Cerebellar nuclear complex (tissue), 1 donor: ENCODE measurements at regions not wholly inside any gene's neighbourhood (a gene's known extent, or its start where the extent isn't known, plus 50 kb on each side); places are given as distances from the start of the nearest gene placed in this dataset.
"Not testable (repeated sequence)": the region's sequence is repeated elsewhere in the genome, so short reads cannot be mapped to it uniquely, and the experiment has no call there.

Experiments used
- DNase-seq, 2 experiments: peaks; one replicate each; lab custom pipeline; 2025; lab: John Stamatoyannopoulos, UW

DNA sequence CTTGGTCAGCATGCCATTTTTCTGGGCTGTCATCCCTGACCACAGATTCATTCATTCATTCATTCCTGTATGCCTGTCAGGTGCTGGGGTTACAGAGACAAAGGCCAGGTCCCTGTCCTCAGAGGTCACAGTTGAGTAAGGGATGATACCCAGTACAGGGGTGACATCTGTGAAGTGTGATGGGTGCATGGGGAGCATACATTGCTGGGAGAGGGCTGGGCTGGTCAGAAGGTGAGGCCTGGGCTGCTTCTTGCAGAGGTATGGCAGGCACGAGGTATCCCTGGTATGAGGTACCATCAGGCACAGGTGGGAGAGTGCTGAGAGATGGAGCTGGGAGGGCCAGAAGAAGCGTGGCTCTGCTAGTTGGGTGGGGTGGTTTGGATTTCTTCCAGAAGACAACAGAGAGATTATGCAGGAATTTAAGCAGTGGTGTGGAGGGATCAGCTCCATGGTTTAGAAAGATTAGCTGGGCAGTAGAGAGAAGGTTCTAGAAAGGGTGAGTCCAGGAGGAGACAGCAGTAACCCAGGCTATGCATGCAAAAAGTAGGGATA, 181.9 kb upstream of the HAAO start:
- no peak for DNase-seq

DNA sequence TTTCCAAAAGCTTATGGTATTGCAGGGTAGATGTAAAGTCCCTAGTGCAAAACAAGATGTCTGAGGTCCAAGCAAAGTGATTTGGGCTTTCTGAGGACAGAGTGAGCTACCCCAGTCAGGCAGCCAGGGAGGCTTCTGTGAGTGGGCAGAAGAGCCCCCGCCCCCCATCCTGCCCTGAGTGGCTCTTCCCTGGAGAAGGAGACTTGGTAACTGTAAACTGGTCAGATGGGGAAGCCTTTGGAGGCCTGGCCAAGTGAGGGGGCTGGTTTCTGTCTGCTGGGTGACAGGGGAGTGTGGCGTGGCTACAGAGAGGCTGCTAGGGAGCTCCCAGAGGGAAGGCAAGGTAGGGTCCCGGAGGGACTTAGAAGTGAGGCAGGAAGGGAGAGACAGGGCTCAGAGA, 181.3 kb upstream of the HAAO start:
- DNase-seq, result no peak

DNA sequence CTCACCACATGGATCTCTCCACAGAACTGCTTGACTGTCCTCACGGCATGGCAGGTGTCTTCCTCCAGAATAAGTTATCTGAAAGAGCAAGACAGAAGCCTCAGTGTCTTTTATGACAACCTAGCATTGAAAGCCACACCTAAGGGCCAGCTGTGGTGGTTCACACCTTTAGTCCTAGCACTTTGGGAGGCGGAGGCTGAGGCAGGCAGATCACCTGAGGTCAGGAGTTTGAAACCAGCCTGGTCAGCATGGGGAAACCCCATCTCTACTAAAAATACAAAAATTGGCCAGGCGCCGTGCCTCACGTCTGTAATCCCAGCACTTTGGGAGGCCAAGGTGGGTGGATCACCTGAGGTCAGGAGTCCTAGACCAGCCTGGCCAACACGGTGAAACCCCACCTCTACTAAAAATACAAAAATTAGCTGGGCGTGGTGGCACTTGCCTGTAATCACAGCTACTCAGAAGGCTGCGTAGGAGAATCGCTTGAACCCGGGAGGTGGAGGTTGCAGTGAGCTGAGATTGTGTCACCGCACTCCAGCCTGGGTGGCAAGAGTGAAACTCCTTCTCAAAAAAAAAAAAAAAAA, 180.6 kb upstream of the HAAO start:
- DNase-seq, result not testable (repeated sequence)

DNA sequence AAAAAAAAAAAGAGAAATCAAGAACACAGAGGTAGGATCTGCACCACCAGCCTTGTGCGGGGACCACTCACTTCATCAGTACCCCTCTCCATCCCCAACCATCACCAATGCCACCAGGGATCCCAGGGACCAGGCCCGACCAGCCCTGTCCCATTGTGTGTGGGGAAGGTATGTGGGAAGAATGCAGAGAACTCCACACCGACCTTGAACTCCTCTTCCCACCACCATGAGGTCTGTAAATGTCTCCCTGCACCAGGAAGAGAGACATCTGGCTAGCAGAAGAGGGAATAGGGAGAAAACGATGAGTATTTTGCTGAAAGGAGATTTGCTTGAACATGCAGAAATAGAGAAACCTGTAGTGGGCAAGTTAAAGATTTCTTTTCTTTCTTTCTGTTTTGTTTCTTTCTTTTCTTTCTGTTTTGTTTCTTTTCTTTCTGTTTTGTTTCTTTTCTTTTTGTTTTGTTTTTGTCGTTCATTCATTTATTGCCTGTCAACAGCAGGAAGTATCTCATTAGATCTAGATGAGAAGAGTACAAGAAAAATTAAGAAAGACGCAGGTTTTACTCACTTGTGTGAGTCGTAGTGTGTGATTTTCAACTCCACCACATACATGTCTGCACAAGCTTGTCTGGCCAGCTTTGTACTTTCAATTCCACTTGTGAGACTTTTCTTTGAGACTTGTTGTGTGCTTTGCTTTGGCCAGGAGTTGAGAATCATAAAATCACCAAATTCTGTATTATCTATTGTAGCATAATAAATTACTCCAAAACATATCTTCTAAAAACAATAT, 179.8 kb upstream of the HAAO start:
- DNase-seq, result no peak

DNA sequence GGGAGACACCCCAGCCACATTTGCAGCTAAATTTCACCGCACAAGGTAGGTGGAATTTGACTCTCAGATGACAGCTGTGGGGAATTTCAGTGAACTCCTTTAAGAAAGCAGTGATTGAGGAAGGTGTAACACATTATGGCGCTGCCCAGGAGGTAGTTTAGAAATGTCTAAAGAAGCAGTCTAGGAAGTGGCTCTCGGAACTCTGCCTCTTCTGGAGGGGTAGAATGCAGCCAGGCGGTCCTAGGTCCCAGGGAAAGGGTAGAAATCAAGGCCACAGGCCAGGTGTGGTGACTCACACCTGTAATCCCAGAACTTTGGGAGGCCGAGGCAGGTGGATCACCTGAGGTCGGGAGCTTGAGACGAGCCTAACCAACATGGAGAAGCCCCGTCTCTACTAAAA, 179.0 kb upstream of the HAAO start:
- DNase-seq, result no peak

DNA sequence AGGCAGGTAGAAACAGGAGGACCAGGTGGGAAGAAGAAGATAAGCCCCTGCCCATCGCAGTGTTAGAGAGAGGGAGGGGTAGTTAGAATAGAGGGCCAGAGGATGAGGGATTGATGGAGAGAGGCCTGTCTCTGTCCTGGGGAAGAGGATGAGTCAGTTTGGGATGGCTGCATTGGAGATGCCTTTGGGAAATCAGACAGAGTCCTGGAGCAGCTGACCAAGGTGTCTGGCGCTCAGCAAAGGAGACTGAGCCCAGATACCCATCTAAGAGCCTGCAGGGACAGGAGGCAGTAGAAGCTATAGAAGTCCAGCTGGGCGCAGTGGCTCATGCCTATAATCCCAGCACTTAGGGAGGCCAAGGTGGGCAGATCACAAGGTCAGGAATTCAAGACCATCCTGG, 177.8 kb upstream of the HAAO start:
- DNase-seq, result no peak

DNA sequence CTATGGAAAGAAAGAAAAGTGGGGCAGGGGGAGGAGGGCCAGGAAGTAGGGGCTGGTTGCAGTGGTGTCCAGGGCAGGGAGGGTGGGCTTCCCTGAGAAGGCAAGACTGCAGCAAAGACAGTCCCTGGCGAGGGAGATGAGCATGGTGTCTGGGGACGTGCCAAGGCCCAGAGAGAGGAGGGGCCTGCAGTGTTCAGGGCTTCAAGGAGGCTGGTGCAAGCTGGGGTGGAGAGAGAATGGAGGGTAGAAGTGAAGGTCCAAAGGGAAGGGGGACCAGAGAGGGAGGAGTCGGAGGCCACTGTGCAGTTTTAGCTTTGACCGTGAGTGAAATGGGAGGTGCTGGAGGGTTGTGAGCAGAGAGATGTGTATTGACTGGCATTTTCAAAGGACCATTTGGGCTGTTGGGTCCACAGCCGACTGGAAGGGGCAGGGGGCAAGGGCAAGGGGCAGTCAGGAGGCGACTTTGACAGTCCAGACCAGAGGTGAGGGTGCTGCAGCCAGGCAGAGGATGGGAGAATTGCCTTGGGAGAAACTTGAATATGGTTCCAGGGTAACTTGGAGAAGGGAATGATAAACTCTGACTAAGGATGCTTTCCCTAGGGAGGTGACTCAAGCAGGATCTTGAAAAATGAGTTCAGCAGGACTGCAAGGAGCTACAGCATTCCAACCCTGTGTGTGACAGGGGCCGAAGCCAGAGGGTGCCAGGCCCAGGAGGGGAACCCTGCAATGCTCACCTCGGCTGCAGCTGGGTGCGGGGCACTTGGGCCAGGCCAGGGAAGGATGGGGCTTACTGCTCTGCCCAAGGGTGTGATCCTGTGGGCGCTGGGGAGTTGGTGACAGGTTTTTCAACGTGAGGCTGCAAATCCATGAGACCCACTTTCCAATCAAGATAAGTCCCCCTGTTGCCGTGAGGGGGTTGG, 177.1 kb upstream of the HAAO start:
- no peak for DNase-seq

DNA sequence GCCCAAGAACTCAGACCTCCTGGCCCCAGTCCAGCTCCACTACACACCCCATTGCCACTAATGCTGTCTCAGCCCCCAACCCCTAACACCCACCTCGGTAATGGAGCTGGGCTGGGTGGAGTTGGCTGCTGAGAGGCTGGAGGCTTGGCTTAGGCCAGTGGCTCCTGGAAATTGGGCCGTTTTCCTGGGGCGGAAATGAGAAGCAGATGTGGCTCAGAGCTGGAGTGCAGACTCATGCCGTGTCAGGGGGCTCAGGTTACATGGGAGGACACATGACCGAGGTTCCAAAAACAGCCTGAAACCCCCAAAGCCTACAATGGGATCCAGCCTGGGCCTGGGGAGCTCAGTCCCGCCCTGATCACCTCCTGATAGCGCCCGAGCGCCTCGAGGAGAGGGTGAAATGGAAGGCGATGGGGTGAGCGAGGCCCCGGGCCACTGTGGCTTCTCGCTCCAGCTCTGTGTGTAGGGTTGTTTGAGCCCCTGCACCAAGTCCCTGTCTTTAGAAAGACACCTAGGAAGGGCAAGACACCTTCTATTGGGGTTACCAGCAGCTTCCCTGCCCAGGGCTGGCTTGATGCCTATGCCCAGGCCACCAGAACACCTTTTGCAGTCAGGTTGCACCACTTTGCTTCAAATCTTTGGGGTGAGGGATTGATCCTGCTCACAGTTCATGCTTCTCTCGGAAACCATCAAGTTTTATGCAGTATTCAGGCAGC, 175.7 kb upstream of the HAAO start:
- no peak for DNase-seq

DNA sequence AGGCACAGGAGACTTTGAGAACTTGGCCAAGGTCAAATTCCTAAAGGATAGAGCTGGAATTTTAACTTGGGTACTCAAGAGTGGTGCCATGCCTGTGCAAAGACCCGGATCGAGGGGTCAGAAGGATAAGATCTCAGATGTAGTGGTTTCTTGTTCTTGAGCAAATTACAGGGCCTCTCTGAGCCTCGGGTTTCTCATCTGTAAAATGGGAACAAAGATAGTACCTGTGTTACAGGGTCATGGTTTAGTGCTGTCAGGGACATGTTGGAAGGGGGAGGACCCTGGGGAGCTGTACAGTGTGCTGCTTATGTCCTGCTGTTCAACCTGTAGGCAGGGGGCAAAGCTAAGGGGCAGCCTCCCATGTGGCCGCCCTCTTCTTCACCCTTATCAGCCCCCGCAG, 173.5 kb upstream of the HAAO start:
- no peak for DNase-seq

DNA sequence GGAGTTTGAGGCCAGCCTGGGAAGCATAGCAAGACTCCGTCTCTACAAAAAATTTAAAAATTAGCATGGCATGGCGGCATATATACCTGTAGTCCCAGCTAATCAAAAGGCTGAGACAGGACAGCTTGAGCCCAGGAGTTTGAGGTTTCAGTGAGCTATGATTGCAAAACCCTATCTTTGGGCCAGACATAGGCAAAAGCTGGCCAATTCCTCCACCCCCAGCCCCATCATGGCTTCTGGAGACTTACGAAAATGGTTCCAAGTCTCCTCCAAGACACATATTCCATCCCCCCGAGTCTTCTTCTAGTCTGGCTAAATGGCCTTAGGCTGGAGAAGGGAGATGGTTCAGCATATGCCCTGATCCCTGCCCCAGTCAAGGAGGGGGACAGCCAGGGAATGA, 172.8 kb upstream of the HAAO start:
- no peak for DNase-seq

DNA sequence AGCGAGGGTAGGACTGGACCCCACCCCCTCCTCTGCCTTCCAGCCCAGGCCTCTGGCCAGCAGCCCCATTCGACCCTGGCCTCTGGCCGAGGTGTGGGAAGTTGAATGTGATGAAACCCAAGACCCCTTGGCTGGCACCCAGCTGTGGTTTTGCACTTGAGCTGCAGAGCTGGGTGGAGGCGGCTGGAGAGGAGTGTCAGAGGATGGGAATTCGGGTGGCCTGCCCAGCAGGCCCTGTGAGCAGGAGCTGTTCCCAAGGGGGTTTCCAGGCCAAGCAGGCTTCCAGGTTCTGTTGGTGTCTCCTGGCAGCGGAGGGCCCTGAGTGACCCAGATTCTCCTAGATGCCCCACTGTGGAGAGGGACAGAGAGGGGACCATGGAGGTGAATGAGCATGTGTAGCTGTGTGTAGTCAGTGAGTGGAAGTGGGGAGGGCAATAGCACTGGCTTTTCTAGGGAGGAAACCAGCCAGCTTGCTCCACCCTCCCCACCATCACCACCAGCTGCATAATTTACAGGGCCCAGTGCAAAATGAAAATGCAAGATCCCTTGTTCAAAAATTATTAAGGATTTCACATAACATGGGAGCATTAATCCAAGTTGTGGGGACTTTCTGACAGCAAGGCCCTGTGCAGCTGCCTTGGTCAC, 172.2 kb upstream of the HAAO start:
- no peak for DNase-seq

DNA sequence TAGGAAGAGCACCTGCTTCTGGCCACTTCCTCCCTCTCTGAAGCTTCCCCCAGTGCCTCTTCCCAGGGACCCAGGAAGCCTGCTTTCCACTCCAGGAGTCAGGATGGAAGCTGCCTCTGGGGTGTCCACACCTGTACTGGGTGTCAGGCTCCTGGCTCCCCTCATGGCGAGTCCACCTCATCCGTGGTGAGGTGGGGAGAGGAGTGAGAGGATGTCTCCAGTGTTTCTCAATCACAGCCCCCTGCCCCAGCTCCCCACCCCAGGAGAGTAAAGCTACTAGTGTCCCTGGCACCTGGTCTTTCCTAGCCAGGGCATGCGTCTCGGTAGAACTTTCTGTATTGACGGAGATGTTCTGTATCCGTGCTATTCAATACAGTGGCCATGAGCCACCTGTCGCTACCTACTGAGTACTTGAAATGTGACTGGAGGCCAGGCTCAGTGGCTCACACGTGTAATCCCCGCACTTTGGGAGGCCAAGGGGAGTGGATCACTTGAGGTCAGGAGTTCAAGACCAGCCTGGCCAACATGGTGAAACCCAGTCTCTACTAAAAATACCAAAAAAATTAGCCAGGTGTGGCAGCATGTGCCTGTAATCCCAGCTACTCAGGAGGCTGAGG, 171.2 kb upstream of the HAAO start:
- DNase-seq, result no peak

DNA sequence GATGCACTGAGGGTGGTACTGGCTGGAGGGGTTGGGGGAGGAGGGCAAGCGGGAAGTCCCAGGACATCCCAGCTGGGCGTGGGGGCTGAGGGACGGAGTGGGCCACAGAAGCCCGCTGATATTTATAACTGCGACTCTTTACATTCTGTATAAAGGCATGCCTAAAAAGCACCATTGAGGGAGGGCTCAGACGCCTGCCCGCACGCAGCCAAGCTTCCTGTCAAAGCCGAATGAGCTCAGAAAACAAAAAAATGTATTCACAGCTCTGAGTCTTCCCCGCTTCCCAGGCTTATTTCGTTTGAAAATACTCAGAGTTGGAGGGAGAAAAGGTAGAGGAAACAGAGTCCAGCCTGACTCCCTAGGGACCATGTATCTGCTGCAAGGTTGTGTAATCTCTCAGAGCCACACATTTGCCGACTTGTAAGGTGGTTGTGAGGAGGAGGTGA, 170.1 kb upstream of the HAAO start:
- no peak for DNase-seq

DNA sequence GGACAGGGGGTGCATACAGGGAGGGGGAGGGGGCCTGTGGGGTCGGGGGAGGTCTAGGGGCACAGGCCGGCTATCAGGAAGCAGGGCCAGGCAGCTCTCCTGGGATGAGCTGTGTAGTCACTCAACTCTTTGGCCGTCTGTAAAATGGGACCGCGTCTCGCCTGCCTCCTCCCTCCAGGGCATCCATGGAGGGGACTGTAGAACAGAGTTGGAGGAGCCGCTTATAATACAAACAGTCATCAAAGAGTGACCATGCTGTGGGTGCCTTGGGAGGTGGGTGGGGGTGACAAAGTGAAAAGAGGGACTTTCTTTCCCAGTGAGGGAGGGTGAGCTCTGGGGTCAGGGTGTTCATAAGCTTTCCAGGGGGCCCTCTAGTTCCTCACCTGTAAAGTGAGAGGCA, 169.6 kb upstream of the HAAO start:
- DNase-seq, result no peak

DNA sequence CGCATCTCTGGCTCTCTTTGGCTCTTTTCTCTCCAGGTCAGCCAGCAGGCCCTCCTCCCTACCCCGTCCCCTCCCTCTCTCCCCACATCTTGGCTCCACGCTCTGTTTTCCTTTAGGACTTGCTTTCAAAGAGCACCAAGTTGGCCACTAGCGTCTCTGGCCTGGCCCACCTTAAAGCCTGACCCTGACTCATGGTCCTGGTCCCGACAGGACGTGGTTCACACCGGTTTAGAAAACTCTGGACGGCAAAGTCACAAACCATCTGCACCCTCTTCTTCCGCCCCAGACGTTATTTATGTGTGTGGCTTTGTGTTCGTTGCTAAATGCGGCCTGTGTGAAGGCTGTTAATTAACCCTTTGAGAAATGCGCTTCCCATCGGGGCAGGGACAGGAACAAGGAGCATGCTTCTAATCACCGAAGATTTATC, 169.0 kb upstream of the HAAO start:
- no peak for DNase-seq

DNA sequence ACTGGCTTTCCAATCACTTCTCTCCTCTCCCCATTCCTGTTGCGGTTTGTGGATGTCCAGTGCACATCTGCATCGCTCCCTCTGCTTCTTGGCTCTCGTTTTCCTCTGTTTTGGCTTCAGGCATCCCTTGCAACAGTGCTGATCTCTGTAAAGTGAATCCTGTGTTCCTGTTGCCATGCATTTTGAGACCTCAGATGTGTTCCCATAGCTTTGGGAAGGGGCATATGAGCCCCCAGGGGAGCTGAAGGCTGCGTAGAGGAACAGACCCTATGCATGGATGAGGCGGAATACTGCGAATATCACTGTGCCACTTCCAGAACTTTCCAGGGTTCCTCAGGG, 168.4 kb upstream of the HAAO start:
- no peak for DNase-seq

DNA sequence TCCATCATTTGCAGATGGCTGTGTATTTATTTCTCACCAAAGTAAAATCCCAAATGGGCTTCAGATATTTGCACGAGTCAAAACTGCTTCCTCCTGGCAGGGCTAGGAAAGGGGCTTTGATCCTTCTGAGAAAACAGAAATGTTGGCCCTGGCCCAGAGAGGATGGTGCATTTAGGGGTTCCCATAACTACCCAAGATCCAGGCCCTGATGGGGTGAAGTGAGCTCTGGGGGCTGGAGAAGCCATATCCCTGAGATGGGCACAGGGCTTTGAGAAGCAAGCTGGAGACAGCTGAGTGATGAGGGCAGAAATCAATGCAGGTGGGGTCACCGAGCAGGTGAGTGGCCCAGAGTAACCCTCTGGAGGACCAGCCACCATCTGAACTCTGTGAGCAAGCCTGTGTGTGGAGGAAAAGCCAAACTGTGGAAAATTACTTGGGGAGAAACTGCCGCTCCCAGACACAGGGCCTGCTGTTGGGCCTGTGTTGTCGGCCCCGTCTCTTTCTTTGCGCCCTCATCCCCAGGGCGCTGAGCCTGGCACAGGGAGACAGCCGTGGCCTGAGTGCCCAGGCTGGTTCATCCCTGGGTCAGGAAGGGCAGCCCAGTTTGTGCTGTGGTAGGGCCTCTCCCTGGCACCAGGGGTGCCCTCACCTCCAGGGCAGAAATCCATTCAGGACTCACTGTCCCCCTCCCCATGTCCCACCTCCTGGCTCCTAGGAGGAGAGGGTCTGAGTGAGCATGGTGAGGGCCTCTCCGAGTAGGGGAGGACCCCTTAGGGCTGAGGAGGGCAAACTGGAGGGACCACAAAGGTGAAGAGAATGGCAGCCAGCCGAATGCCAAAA, 167.8 kb upstream of the HAAO start:
- no peak for DNase-seq

DNA sequence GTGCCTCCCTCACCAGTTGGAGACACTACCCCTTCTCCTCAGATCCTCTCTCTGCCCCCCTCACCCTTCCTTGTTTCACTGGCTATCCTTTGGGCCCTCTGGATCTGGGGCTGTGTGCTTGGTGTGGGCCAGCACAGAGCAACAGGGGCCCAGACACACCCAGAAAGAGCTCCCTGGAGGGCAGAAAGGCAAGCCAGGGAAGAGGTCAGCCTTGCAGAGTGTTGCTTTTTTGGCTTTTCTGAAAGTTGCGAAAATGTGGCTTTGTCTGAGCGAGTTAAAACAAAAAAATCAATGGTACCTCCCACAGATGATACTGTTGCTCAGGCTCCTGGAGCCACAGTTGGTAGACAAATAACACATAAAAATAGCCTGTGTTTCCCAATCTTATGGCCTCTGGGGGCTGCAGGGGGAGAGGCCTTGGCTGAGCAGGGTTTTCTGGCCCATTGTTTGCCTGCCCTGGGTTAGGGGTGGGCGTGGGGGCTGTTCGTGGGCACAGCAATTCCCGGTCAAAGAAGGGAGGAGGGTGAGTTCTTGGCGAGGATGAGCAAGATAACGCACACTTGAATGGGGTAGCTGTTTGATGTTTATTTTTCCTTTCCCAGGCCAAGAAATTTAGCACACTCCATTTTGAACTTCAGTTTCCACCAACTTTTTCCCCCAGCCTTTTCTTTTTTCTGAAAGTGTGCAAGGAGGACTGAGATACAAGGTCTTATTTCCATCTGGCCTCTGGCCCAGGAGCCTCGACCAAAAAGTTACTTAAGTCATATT, 167.0 kb upstream of the HAAO start:
- DNase-seq, result no peak

DNA sequence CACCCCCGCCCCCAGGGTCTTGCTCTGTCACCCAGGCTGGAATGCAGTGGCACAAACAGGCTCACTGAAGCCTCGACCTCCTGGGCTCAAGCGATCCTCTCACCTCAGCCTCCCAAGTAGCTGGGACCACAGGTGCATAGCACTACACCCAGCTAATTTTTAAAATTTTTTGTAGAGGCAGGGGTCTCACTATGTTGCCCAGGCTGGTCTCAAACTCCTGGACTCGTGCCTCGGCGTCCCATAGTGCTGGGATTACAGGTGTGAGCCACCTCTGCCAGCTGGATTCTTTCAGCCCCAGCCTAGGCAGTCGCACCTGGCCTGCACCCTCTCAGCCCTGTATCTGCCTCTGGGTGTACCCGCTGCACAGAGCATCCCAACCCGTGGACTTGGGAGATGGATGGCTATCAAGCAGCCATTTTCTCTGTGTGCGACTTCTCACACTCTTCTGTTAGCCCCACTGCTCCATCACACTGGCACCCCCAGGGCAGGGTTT, 166.4 kb upstream of the HAAO start:
- no peak for DNase-seq
